Activated naive CD8-positive, alpha-beta T cell treated with anti-CD3 and anti-CD28 coated beads, Interleukin-2, amount 10 ng/mL, durations not matched to agents 7 days and 5 days (primary cell): ENCODE measurements at regions not wholly inside any gene's neighbourhood (a gene's known extent, or its start where the extent isn't known, plus 50 kb on each side); places are given as distances from the start of the nearest gene placed in this dataset.

Experiments used
- ATAC-seq: fragments of 150-1000 bp; cut with Tn5 transposase; one replicate; pipeline ENCODE4 v1.10.0; 2021; ENCODE audit warnings: low read depth, moderate library complexity
- POLR2A ChIA-PET: fragments of 350-600 bp; sonication (Branson Sonifier 250); formaldehyde crosslinking; loops from one replicate; lab custom pipeline; 2021; ENCODE audit warnings: antibody characterized with exemption; lab: Charles Lee
- DNase-seq: peaks from one replicate; pipeline ENCODE4 v3.0.0; 2021
- H3K27ac Mint-ChIP-seq: one replicate; pipeline ENCODE4 v1.8.0; 2022; ENCODE audit warnings: mild to moderate bottlenecking, mixed read lengths
- H3K27me3 Mint-ChIP-seq: one replicate; pipeline ENCODE4 v1.8.0; 2022; ENCODE audit warnings: mild to moderate bottlenecking, moderate library complexity, mixed read lengths
- H3K36me3 Mint-ChIP-seq: one replicate; pipeline ENCODE4 v1.8.0; 2021; ENCODE audit warnings: mild to moderate bottlenecking, mixed read lengths
- H3K4me1 Mint-ChIP-seq: one replicate; pipeline ENCODE4 v1.8.0; 2021; ENCODE audit warnings: mixed read lengths
- H3K4me3 Mint-ChIP-seq: one replicate; pipeline ENCODE4 v1.8.0; 2022; ENCODE audit warnings: mild to moderate bottlenecking, moderate library complexity, mixed read lengths
- H3K9me3 Mint-ChIP-seq: one replicate; pipeline ENCODE4 v1.8.0; 2021; ENCODE audit warnings: mixed read lengths

DNA sequence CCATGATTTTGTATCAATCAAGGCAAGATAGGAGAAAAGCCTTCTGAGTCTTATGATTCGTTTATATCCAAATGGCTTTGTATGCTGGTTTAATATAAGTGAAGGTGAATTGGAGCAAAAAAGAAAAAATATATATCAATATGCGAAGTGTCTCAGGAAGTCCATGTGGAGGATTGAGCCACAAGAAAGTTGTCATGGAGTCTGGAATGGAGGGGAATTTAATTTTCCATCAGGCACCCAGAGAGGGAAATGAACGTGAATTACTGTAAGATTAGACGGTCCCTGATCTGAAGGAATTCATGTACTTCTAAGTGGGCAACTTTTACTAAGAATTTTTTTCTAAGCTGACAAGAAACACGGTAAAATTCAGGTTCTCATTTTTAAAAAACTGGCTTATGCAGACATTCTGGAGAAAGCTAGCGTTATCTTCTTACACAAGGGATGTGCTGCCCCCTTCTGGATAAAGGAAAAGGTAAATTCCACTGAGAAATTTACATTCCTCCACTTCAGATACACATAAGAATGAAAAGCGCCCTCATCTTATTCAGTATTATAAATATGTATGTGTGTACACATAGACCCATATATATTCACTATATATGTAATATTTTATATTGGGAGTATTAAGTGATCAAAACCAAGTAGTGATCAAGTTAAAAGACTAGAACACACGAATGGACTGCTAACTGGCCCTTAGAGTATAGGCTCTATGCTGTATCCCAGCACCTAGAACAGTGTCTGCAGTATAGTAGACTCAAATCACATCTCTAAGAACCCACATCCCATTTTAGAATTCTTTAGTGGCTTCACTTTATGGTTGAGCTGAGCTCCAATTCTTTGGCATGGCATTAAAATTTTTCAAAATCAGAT is 289.0 kb upstream of the TFPI start:
- ATAC-seq (no peak), DNase-seq (no peak)
- Mint-ChIP-seq H3K36me3 (no peaks in the 10 kb centered on the region), H3K9me3 (no peaks in the 10 kb centered on the region), H3K27me3 (peaks cover 4% of the 10 kb centered on the region), H3K4me3 (no peak overlapping the region), H3K27ac (no peak overlapping the region), H3K4me1 (no peaks in the 10 kb centered on the region)
- POLR2A ChIA-PET: no interaction called here

DNA sequence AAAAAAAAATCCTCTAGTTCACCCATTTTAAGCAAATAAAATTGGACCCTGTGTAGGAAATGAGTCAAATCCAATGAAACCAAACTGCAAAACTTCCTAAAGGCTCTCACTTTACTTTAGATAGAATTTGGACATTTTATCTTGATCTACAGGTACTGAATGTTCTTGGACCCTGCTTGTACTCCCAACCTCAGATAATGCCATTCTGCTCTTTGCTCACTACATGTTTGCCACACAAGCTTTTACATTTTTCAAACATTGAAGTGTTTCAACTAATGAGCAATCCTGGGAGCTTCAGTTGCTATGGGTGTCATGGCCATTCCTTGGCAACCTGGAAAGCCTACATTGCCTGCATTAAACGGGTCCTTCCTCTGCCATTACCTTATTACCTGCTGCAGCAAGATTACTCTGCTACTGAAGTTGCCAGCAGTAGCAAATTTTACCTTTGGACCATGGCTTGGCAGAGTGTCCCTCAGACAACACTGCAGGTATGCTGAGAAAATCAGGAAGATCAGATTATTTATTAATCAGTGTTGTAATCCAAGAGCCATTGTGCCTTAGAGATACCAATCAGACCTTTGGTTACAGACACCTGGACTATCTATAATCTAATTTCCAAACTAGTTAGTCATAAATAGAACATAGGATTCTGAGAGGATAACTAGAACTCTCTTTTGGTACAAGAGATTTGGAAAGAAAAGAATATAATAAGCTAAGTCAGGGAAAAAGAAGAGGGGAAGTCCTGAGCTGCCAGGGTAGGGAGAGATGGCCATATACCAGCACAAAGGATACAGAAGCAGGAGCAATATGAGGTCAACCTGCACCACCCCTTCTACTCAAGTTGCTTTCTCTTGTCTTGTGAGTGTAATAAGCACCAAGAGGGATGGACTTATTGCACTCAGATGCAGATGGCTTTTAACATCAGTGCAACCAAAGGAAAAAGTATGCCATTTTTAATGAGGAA is 293.3 kb upstream of the TFPI start:
- DNase-seq (no peak), ATAC-seq (no peak)
- POLR2A ChIA-PET: no interaction called here
- no peak overlapping the region for H3K4me3 Mint-ChIP-seq
- H3K27me3 Mint-ChIP-seq: peaks cover 4% of the 10 kb centered on the region
- H3K36me3 Mint-ChIP-seq: no peaks in the 10 kb centered on the region
- no peaks in the 10 kb centered on the region for H3K4me1 Mint-ChIP-seq
- no peaks in the 10 kb centered on the region for H3K9me3 Mint-ChIP-seq
- no peak overlapping the region for H3K27ac Mint-ChIP-seq

DNA sequence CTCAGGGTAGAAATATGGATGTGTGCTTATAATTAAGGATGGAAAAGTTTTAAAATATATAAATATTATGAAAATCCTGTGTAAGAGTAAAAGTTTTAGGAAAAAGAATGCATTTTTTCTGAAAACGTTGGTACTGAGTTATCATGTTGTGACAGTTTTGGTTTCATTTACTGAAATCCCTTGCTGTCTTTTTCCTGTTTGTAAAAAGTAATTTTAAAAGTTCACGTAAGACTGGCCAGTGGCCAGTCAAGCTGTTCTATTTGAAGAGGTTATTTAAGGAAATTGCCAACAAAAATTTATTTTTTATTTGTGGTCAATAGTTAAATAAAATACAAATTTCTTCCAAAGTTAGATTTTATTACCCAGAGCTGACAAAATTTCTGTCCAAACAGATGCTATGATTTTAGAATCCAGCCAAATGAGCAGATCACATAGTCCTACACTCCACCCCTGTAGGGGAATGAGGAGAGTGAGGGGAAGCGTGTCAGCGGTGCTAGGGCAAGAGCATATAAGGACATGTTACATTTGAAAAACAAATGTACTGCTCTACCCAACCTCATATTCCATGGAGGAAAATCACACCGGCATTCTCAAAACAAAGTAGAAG is 297.8 kb upstream of the TFPI start:
- POLR2A ChIA-PET: no interaction called here
- Mint-ChIP-seq H3K27ac (no peak overlapping the region), H3K4me3 (no peak overlapping the region), H3K27me3 (no peaks in the 10 kb centered on the region), H3K36me3 (no peaks in the 10 kb centered on the region), H3K9me3 (no peaks in the 10 kb centered on the region), H3K4me1 (no peaks in the 10 kb centered on the region)
- no peak for DNase-seq
- ATAC-seq: no peak

DNA sequence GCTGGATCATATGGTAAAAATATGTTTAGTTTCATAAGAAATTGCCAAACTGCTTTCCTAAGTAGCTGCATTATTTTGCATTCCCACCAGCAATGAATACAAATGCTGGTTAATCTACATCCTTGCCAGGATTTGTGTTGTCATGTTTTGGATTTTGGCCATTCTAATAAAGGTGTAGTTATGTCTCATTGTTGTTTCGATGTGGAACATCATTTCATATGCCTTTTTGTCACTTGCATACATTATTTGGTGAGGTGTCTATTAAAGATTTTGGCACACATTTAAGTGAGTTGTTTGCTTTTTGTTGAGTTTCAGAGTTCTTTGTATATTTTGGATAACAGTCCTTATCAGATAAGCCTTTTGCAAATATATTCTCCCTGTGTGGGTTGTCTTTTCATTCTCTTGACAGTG is 299.2 kb upstream of the TFPI start:
- DNase-seq: no peak
- POLR2A ChIA-PET: no interaction called here
- no peak for ATAC-seq
- Mint-ChIP-seq H3K4me1 (no peaks in the 10 kb centered on the region), H3K27ac (no peak overlapping the region), H3K27me3 (no peaks in the 10 kb centered on the region), H3K36me3 (no peaks in the 10 kb centered on the region), H3K9me3 (no peaks in the 10 kb centered on the region), H3K4me3 (no peak overlapping the region)

DNA sequence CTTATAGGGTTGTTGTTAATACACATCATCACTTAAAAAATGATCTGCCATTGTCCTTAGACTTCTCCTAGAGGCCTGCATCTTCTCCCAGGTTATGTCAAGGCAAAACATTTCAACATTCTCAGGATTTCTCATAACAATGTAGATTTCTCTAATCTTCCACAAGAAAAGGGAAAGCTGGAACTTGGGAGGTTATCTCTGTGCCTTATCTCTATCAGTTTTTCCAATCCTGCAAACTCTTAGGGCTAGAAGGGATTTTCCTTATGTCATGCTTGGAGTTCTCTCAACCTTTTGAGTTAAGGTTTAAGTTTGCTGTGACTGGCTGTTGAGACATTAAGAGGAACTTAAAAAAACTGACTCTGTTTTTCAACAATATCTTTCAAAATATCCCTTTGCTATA is 300.6 kb upstream of the TFPI start:
- Mint-ChIP-seq H3K4me1 (no peaks in the 10 kb centered on the region), H3K9me3 (no peaks in the 10 kb centered on the region), H3K36me3 (no peaks in the 10 kb centered on the region), H3K27ac (no peak overlapping the region), H3K4me3 (no peak overlapping the region), H3K27me3 (no peaks in the 10 kb centered on the region)
- no peak for ATAC-seq
- POLR2A ChIA-PET: no interaction called here
- DNase-seq: no peak

DNA sequence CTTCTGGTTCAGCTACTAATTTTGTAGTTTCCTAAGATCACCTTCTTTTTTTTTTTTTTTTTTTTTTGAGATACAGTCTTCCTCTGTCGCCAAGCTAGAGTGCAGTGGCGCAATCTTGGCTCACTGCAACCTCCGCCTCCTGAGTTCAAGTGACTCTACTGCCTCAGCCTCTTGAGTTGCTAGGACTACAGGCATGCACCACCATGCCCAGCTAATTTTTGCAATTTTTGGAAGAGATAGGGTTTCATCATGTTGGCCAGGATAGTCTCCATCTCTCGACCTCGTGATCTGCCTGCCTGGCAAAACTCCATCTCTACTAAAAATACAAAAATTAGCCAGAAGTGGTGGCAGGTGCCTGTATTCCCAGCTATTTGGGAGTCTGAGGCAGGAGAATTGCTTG is 301.5 kb upstream of the TFPI start:
- no peaks in the 10 kb centered on the region for H3K36me3 Mint-ChIP-seq
- H3K27ac Mint-ChIP-seq: no peak overlapping the region
- POLR2A ChIA-PET: interaction anchor here (0.7 kb wide), 1 partner anchor 33 kb away, joined by 3 read pairs; no protein-coding TSS in a partner anchor
- H3K27me3 Mint-ChIP-seq: no peaks in the 10 kb centered on the region
- H3K4me3 Mint-ChIP-seq: no peak overlapping the region
- H3K9me3 Mint-ChIP-seq: no peaks in the 10 kb centered on the region
- no peak for DNase-seq
- ATAC-seq: no peak
- no peaks in the 10 kb centered on the region for H3K4me1 Mint-ChIP-seq

DNA sequence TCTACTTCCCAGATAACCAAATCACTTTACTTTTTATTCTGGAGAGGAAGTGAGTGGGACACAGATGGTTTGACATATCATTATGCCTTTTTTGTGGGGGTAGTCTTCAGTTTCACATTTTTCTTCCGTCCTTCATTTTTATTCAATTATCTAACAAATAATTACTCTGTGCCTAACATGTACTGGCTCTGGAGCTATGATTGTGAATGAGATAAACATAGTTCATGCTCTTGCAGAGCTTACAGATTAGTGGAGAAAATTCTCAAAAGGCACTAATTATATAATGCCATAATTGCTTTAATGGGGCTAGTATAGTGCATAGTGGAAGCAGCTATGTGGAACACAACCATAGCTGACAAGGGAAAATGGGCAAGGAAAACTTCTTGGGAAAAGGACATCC is 303.6 kb upstream of the TFPI start:
- no peak for DNase-seq
- Mint-ChIP-seq H3K36me3 (no peaks in the 10 kb centered on the region), H3K27me3 (no peaks in the 10 kb centered on the region), H3K4me3 (no peak overlapping the region), H3K9me3 (no peaks in the 10 kb centered on the region), H3K4me1 (no peaks in the 10 kb centered on the region), H3K27ac (no peak overlapping the region)
- POLR2A ChIA-PET: no interaction called here
- no peak for ATAC-seq

DNA sequence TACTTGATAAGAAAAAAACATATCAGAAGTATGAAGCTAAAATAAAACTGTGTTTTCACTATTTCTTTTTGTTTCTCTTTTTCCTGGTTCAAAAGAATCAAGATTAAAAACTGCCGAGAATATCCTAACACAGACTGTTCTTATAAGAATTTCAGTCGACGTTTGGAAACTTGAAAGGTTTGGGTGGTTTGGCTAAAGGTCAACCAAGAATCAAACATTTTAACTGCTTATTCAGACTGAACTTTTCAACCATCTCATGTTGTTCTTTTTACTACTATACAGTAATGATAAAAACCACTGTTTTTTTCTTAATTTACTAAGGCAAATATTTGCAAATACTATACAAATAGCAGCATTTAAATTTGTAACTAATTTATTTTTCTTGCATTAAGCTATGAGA is 308.5 kb upstream of the TFPI start:
- Mint-ChIP-seq H3K27ac (no peak overlapping the region), H3K36me3 (no peaks in the 10 kb centered on the region), H3K4me1 (no peaks in the 10 kb centered on the region), H3K4me3 (no peak overlapping the region), H3K27me3 (no peaks in the 10 kb centered on the region), H3K9me3 (no peaks in the 10 kb centered on the region)
- no peak for DNase-seq
- POLR2A ChIA-PET: no interaction called here
- no peak for ATAC-seq

DNA sequence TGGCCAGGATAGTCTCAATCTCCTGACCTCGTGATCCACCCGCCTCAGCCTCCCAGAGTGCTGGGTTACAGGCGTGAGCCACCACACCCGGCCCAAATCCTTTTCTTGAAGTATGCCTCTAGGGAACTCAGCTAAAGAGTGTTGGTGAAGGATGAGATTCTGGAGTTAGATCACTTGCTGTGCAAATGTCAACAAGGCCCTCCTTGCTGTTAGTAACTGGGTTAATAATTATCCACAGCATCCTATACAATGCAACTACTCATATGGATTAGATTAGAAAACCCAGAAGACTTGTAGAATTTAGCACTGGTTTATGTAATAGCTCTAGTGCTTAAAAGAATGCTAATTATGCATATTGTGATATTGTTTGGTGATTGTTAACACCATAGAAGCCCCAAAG is 310.8 kb upstream of the TFPI start:
- H3K4me3 Mint-ChIP-seq: no peak overlapping the region

DNA sequence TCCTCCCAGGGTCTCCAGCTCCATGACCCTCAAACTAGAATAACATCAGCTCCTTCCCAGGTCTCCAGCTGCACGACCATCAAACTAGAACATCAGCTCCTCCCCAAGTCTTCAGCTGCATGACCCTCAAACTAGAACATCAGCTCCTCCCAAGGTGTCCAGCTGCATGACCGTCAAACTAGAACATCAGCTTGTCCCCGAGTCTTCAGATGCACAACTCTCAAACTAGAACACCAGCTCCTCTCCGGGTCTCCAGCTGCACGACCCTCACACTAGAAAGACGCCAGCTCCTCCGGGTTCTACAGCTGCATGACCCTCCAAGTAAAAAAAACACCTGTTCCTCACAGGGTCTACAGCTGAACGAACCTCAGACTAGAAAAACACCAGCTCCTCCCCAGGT is 312.9 kb upstream of the TFPI start:
- no peaks in the 10 kb centered on the region for H3K36me3 Mint-ChIP-seq
- POLR2A ChIA-PET: no interaction called here

More for the DNA sequence above, 310.8 kb upstream of the TFPI start:
- DNase-seq (no peak), ATAC-seq (no peak)
- POLR2A ChIA-PET: no interaction called here
- Mint-ChIP-seq H3K36me3 (no peaks in the 10 kb centered on the region), H3K27me3 (no peaks in the 10 kb centered on the region), H3K27ac (no peak overlapping the region), H3K4me1 (no peaks in the 10 kb centered on the region), H3K9me3 (no peaks in the 10 kb centered on the region)

DNA sequence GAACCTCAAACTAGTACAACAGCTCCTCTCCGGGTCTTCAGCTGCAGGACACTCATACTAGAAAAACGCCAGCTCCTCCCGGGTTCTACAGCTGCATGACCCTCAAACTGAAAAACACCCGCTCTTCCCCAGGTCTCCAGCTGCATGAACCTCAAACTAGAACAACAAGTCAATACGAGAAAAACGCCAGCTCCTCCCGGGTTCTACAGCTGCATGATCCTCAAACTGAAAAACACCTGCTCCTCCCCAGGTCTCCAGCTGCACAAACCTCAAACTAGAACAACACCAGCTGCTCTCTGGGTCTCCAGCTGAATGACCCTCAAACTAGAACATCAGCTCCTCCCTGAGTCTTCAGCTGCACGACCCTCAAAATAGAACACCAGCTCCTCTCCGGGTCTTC is 315.0 kb upstream of the TFPI start:
- ATAC-seq (no peak), DNase-seq (no peak)
- Mint-ChIP-seq H3K9me3 (no peaks in the 10 kb centered on the region), H3K4me3 (no peak overlapping the region), H3K4me1 (no peaks in the 10 kb centered on the region), H3K27me3 (no peaks in the 10 kb centered on the region), H3K36me3 (no peaks in the 10 kb centered on the region), H3K27ac (no peak overlapping the region)
- POLR2A ChIA-PET: no interaction called here

More for the DNA sequence above, 312.9 kb upstream of the TFPI start:
- Mint-ChIP-seq H3K4me3 (no peak overlapping the region), H3K4me1 (no peaks in the 10 kb centered on the region), H3K27ac (no peak overlapping the region), H3K9me3 (no peaks in the 10 kb centered on the region), H3K27me3 (no peaks in the 10 kb centered on the region)
- ATAC-seq (no peak), DNase-seq (no peak)

DNA sequence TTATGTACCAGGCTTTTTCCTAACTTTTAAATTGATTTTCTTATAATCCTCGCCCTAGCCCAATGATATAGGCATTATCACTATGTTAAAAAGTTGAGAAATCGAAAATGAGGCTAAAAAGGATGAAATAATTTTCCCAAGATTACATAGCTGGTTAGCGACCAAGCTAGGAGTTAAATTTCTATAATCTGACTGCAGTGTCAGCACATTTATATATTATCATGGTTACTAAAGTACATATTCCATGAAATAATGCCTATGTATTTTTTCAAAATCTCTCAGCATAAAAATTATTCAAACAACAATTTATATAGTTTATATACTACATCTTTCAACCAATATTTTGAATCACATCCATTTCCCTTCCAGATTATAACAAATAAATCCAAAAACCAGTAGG is 317.3 kb upstream of the TFPI start:
- ATAC-seq (no peak), DNase-seq (no peak)
- H3K27me3 Mint-ChIP-seq: peaks cover 2% of the 10 kb centered on the region
- H3K4me3 Mint-ChIP-seq: no peak overlapping the region
- POLR2A ChIA-PET: no interaction called here
- H3K27ac Mint-ChIP-seq: no peak overlapping the region
- H3K9me3 Mint-ChIP-seq: no peaks in the 10 kb centered on the region
- no peaks in the 10 kb centered on the region for H3K36me3 Mint-ChIP-seq
- H3K4me1 Mint-ChIP-seq: no peaks in the 10 kb centered on the region

DNA sequence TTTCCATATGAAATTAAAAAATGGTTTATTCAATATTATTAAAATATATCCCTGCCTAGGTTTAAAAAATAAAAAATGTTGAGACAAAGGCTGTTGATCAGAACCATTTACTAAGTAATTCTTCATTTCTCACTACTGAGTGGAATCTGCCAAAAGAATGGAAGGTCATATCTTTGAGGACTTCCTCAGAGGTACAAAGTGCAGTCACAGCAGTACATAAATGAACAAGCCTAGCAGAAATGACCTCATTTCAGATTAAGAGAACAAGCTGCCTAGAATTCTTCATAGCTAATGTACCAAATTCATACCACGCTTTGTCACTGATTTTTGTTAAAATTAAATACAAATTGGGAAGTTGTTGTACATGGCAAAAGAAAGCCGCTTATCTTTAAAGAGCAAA is 318.9 kb upstream of the TFPI start:
- peaks cover 2% of the 10 kb centered on the region for H3K27me3 Mint-ChIP-seq
- DNase-seq: no peak
- H3K4me3 Mint-ChIP-seq: no peak overlapping the region
- no peaks in the 10 kb centered on the region for H3K9me3 Mint-ChIP-seq
- ATAC-seq: no peak
- no peaks in the 10 kb centered on the region for H3K4me1 Mint-ChIP-seq
- POLR2A ChIA-PET: no interaction called here
- no peak overlapping the region for H3K27ac Mint-ChIP-seq
- no peaks in the 10 kb centered on the region for H3K36me3 Mint-ChIP-seq
